Neuronal stem cell (in vitro differentiated cells): ENCODE measurements at regions not wholly inside any gene's neighbourhood (a gene's known extent, or its start where the extent isn't known, plus 50 kb on each side); places are given as distances from the start of the nearest gene placed in this dataset.
A peak's percentile ranks its signal among the peaks of the same experiment; 100 is the strongest.
"Not testable (repeated sequence)": the region's sequence is repeated elsewhere in the genome, so short reads cannot be mapped to it uniquely, and the experiment has no call there.

Source experiments
- DNase-seq: peaks from one replicate; pipeline ENCODE4 v3.0.0-alpha.2; 2013; ENCODE audit warnings: low spot score
- H2AFZ ChIP-seq: one replicate; pipeline ENCODE4 v1.6.1; 2013; ENCODE audit warnings: mild to moderate bottlenecking, low read length, inconsistent platforms
- H2AK5ac ChIP-seq: 2 replicates; pipeline ENCODE4 v1.6.1; 2013; ENCODE audit warnings: low read depth, mild to moderate bottlenecking, inconsistent platforms, low read length, moderate library complexity, mixed read lengths
- H2BK120ac ChIP-seq: 2 replicates; pipeline ENCODE4 v1.6.1; 2013; ENCODE audit warnings: low read depth, mild to moderate bottlenecking, inconsistent platforms, low read length, moderate library complexity, mixed read lengths
- H2BK12ac ChIP-seq: one replicate; pipeline ENCODE4 v1.6.1; 2013; ENCODE audit warnings: low read length, inconsistent platforms
- H2BK15ac ChIP-seq: 2 replicates; pipeline ENCODE4 v1.6.1; 2013; ENCODE audit warnings: mild to moderate bottlenecking, low read length, inconsistent platforms, mixed read lengths
- H2BK5ac ChIP-seq: one replicate; pipeline ENCODE4 v1.6.1; 2013; ENCODE audit warnings: inconsistent platforms, mild to moderate bottlenecking, low read length, moderate library complexity
- H3K14ac ChIP-seq: one replicate; pipeline ENCODE4 v1.6.1; 2013; ENCODE audit warnings: low read length, inconsistent platforms
- H3K18ac ChIP-seq: 2 replicates; pipeline ENCODE4 v1.6.1; 2013; ENCODE audit warnings: low read length, inconsistent platforms
- H3K23ac ChIP-seq: 2 replicates; pipeline ENCODE4 v1.6.1; 2013; ENCODE audit warnings: low read depth, mild to moderate bottlenecking, mixed read lengths, low read length, inconsistent platforms; ENCODE audit not compliant: poor library complexity
- H3K27ac ChIP-seq: replicated peaks from 3 replicates; pipeline ENCODE4 v1.5.1; 2013; ENCODE audit warnings: low read length, inconsistent platforms
- H3K27me3 ChIP-seq, 3 experiments: 2 replicates each; pipeline ENCODE4 v1.6.1; 2013; ENCODE audit warnings: low read length in 3 of 3, mild to moderate bottlenecking in 2 of 3, inconsistent platforms in 1 of 3, low read depth in 1 of 3, mixed read lengths in 1 of 3, moderate library complexity in 1 of 3; ENCODE audit not compliant: control insufficient read depth in 3 of 3, insufficient read depth in 3 of 3
- H3K36me3 ChIP-seq, 2 donors: replicated peaks in 1 of 2; 2 replicates each; pipeline ENCODE4 v1.6.1; 2013; ENCODE audit warnings: low read length in 2 of 2; ENCODE audit not compliant: control insufficient read depth in 2 of 2, insufficient read depth in 2 of 2
- H3K4ac ChIP-seq: 2 replicates; pipeline ENCODE4 v1.6.1; 2013; ENCODE audit warnings: inconsistent platforms, mild to moderate bottlenecking, low read length, moderate library complexity
- H3K4me1 ChIP-seq, 2 donors: 1 replicate in 1 of 2; 2 replicates in 1 of 2; pipeline ENCODE4 v1.6.1; 2013; ENCODE audit warnings: low read length in 2 of 2, low read depth in 1 of 2; ENCODE audit not compliant: control insufficient read depth in 2 of 2, insufficient read depth in 1 of 2
- H3K4me2 ChIP-seq: one replicate; pipeline ENCODE4 v1.6.1; 2013; ENCODE audit warnings: mild to moderate bottlenecking, low read length, inconsistent platforms; ENCODE audit not compliant: insufficient read depth, poor library complexity, severe bottlenecking
- H3K4me3 ChIP-seq, 2 donors: 2 replicates each; pipeline ENCODE4 v1.5.1; 2013; ENCODE audit warnings: low read length in 2 of 2, mild to moderate bottlenecking in 2 of 2, inconsistent platforms in 1 of 2, moderate library complexity in 1 of 2
- H3K79me1 ChIP-seq: one replicate; pipeline ENCODE4 v1.6.1; 2013; ENCODE audit warnings: low read depth, mild to moderate bottlenecking, inconsistent platforms, low read length, moderate library complexity
- H3K9ac ChIP-seq: one replicate; pipeline ENCODE4 v1.6.1; 2013; ENCODE audit warnings: mild to moderate bottlenecking, low read depth, low read length, inconsistent platforms; ENCODE audit not compliant: poor library complexity
- H3K9me3 ChIP-seq, 2 donors: replicated peaks in 1 of 2; 2 replicates each; pipeline versions ENCODE3 to v1.6.1; 2013; ENCODE audit warnings: low read length in 2 of 2, mild to moderate bottlenecking in 2 of 2, inconsistent platforms in 1 of 2, low read depth in 1 of 2, mixed read lengths in 1 of 2, moderate library complexity in 1 of 2; ENCODE audit not compliant: control insufficient read depth in 2 of 2, insufficient read depth in 1 of 2
- H4K8ac ChIP-seq: one replicate; pipeline ENCODE4 v1.6.1; 2013; ENCODE audit warnings: low read depth, mild to moderate bottlenecking, inconsistent platforms, low read length, moderate library complexity
- H4K91ac ChIP-seq: one replicate; pipeline ENCODE4 v1.6.1; 2013; ENCODE audit warnings: low read length, low read depth, mild to moderate bottlenecking, inconsistent platforms; ENCODE audit not compliant: poor library complexity
- WGBS, 2 donors: extraction: QIAGEN DNeasy Blood & Tissue Kit; methylation state at CpG; one replicate each; pipeline ENCODE4 v1.1.7; 2013; ENCODE audit warnings: missing lambda C conversion rate in 2 of 2, mixed read lengths in 1 of 2; ENCODE audit not compliant: insufficient read length in 2 of 2, insufficient replicate concordance in 1 of 2; ENCODE audit errors: extremely low coverage in 2 of 2; 5-methylcytosine and 5-hydroxymethylcytosine counted together

DNA sequence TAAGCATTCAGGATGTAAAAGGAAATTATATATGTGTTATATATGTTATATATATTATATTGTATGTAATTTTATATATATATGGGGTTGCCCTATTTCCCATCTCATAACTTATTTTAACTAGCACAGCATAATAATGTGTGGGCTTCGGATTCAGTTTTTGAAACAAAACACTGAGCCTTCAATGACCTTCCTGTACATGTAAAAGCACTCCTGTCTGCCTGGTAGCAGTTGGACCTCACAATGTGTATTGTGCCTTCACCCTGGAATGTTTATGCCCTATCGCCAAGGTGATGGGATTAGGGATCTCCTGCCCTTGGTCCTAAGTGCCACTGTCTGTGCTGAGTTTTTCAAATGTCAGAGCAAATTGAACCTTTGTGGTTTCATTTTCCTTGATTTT, 968.8 kb downstream of the TUBA3C start:
- Histone ChIP-seq H3K27ac (no peak overlapping the region), H2BK15ac (no peak overlapping the region), H4K91ac (no peak overlapping the region), H3K4ac (no peak overlapping the region), H3K79me1 (no peaks in the 10 kb centered on the region), H2AK5ac (no peak overlapping the region), H3K23ac (no peak overlapping the region), H3K27me3 (no peaks in the 10 kb centered on the region), H3K9me3 (peaks cover 0 to 4% of the 10 kb centered on the region in 2 donors), H2BK12ac (no peak overlapping the region), H3K9ac (no peak overlapping the region), H3K4me3 (no peak overlapping the region), H3K4me1 (no peaks in the 10 kb centered on the region), H3K4me2 (no peak overlapping the region), H3K36me3 (no peaks in the 10 kb centered on the region), H2AFZ (no peak overlapping the region), H4K8ac (no peak overlapping the region), H2BK5ac (no peak overlapping the region), H3K14ac (no peak overlapping the region), H3K18ac (no peak overlapping the region), H2BK120ac (no peak overlapping the region)
- no CpG with 5 or more reads among the region's 2 CpGs for WGBS, 2 donors
- peak; percentile 32 for DNase-seq

DNA sequence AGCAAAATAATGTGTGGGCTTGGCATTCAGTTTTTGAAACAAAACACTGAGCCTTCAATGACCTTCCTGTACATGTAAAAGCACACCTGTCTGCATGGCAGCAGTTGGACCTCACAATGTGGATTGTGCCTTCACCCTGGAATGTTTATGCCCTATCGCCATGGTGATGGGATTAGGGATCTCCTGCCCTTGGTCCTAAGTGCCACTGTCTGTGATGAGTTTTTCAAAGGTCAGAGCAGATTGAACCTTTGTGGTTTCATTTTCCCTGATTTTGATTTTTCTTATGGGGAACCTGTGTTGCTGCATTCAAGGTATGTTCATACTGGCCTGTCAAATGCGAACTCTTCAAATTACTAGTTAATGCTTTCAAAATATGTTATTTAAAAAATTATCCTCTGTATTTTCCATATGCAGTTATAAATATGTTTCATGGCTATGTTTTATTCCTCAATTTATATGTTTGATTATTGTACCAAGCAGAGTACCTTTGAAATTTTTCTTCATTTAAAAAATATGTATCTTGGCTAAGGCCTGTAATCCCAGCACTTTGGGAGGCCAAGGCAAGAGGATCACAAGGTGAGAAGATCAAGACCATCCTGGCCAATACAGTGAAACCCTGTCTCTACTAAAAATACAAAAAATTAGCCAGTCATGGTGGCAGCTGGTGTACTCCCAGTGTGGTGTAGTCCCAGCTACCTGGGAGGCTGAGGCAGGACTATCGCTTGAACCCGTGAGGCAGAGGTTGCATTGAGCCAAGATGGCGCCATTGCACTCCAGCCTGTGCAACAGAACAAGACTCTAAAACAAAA, 969.7 kb downstream of the TUBA3C start:
- H3K27ac ChIP-seq, H2BK15ac ChIP-seq, H3K9me3 ChIP-seq, H3K4me2 ChIP-seq, H4K91ac ChIP-seq, H2BK12ac ChIP-seq, H3K14ac ChIP-seq, H3K36me3 ChIP-seq, H3K23ac ChIP-seq, H3K18ac ChIP-seq, H3K9ac ChIP-seq, H4K8ac ChIP-seq, H3K4me3 ChIP-seq, H3K79me1 ChIP-seq, H2BK120ac ChIP-seq, H2AK5ac ChIP-seq, H2BK5ac ChIP-seq, H3K4me1 ChIP-seq, H3K27me3 ChIP-seq, H2AFZ ChIP-seq, H3K4ac ChIP-seq: not testable (repeated sequence)
- no CpG with 5 or more reads among the region's 5 CpGs for WGBS, 2 donors
- DNase-seq = peak; percentile 48

DNA sequence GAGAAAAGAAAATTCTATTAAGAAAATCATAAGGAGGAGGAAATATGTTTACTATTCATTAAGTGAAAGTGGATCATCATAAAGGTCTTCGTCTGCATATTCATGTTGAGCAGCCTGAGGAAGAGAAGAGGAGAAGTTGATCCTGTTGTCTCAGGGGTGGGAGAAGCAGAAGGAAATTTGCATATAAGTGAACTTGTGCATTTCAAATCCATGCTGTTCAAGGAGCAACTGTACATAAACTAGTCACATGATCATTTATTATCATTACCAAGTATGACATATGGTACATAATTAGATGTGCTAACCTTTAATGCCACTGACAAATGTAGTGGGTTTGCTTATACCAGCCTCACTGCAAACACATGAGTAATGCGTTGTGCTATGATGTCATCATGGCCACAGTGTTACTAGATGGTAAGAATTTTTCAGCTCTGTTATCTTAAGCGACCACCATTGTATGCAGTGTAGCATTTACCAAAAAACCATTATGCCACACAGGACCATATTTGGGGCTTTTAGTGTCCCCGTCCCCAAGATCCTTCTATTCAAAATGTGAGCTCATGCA, 976.9 kb downstream of the TUBA3C start:
- H3K9me3 ChIP-seq, H2BK120ac ChIP-seq, H2AK5ac ChIP-seq, H2BK12ac ChIP-seq, H3K4me1 ChIP-seq, H4K91ac ChIP-seq, H3K79me1 ChIP-seq, H4K8ac ChIP-seq, H3K9ac ChIP-seq, H3K14ac ChIP-seq, DNase-seq, H2AFZ ChIP-seq, H3K23ac ChIP-seq, H3K27ac ChIP-seq, H3K4ac ChIP-seq, H3K18ac ChIP-seq, H3K4me2 ChIP-seq, H2BK5ac ChIP-seq, H3K4me3 ChIP-seq, H2BK15ac ChIP-seq, H3K27me3 ChIP-seq, H3K36me3 ChIP-seq: not testable (repeated sequence)
- no CpG with 5 or more reads among the region's 4 CpGs for WGBS, 2 donors

DNA sequence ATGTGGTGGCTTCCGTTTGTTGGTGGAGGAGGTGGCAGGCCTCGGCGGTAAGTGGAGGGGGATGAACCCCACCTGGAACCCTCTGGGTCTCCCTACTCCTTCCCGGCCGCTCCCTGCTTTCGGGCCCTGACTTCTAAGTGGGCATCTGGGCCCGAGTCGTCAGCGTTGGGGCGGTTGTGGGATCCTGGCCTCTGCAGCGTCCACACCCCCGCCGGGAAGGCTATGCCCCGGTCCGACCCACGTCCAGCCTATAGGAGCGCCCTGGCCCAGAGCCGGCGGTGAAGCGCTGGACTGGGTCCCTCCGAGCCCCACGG, 986.3 kb downstream of the TUBA3C start:
- not testable (repeated sequence) for H2AFZ ChIP-seq, H3K79me1 ChIP-seq, H3K36me3 ChIP-seq, H3K9me3 ChIP-seq, H2BK120ac ChIP-seq, H3K9ac ChIP-seq, H2BK5ac ChIP-seq, H3K14ac ChIP-seq, H3K27me3 ChIP-seq, H4K91ac ChIP-seq, H3K4me1 ChIP-seq, DNase-seq, H3K27ac ChIP-seq, H3K18ac ChIP-seq, H3K23ac ChIP-seq, H4K8ac ChIP-seq, H3K4me2 ChIP-seq, H2BK15ac ChIP-seq, H3K4me3 ChIP-seq, H2BK12ac ChIP-seq, H3K4ac ChIP-seq, H2AK5ac ChIP-seq
- no CpG with 5 or more reads among the region's 22 CpGs for WGBS, 2 donors
